HCT116 (cell line): ENCODE measurements at regions not wholly inside any gene's neighbourhood (a gene's known extent, or its start where the extent isn't known, plus 50 kb on each side); places are given as distances from the start of the nearest gene placed in this dataset.

Experiments
- CTCF ChIP-seq, 3 experiments: fragments of 200-600 bp in 1 of 3; sonication (generic) in 1 of 3; IDR thresholded peaks in 2 of 3; conservative IDR thresholded peaks in 1 of 3; 2 replicates each; pipeline ENCODE4 v1.5.1; 2012 to 2017; ENCODE audit warnings: low read depth in 2 of 3, low read length in 2 of 3, antibody characterized with exemption in 1 of 3, borderline replicate concordance in 1 of 3, control low read depth in 1 of 3, mild to moderate bottlenecking in 1 of 3, mixed read lengths in 1 of 3, mixed run types in 1 of 3, moderate library complexity in 1 of 3; ENCODE audit not compliant: insufficient read depth in 1 of 3
- EZH2 ChIP-seq: fragments of 200-600 bp; sonication (generic); IDR thresholded peaks from 2 replicates; pipeline ENCODE4 v1.6.1; 2017; ENCODE audit warnings: antibody characterized with exemption, mixed run types
- SIN3A ChIP-seq: IDR thresholded peaks from 2 replicates; pipeline ENCODE4 v1.6.1; 2012; ENCODE audit warnings: low read depth

GRCh38 chr5:128021411-128021810 is 62.2 kb upstream of the SLC12A2 start:
- TF ChIP-seq EZH2 (no peak), CTCF (IDR thresholded peaks at IDR 0.05 in 2 of 3, conservative IDR thresholded peaks at IDR 0.05 in 1 of 3; ENCODE audit: borderline replicate concordance in 1 of 3, insufficient read depth in 1 of 3, low read depth in 2 of 3, low read length in 2 of 3) (no peak), SIN3A (no peak)
